Astrocyte (in vitro differentiated cells and primary cell): ENCODE measurements at regions not wholly inside any gene's neighbourhood (a gene's known extent, or its start where the extent isn't known, plus 50 kb on each side); places are given as distances from the start of the nearest gene placed in this dataset.

Source experiments
- DNase-seq: peaks from one replicate; pipeline ENCODE4 v3.0.0-alpha.2; 2010; ENCODE audit warnings: low read depth
- FAIRE-seq: peaks from 2 replicates; lab custom pipeline; 2011; peaks lifted over from hg19 to GRCh38; lab: Jason Lieb, UNC
- H2AFZ ChIP-seq: 2 replicates; pipeline ENCODE4 v1.6.0; 2012; ENCODE audit warnings: low read depth, low read length, inconsistent platforms
- H3K27ac ChIP-seq: 2 replicates; pipeline ENCODE4 v1.5.1; 2011; ENCODE audit warnings: low read depth, low read length, inconsistent platforms
- H3K27me3 ChIP-seq: 2 replicates; pipeline ENCODE4 v1.6.0; 2011; ENCODE audit warnings: low read length, inconsistent platforms; ENCODE audit not compliant: insufficient read depth
- H3K36me3 ChIP-seq: 2 replicates; pipeline ENCODE4 v1.5.1; 2011; ENCODE audit warnings: low read length, inconsistent platforms; ENCODE audit not compliant: insufficient read depth
- H3K4me1 ChIP-seq: 2 replicates; pipeline ENCODE4 v1.5.1; 2011; ENCODE audit warnings: low read length, inconsistent platforms; ENCODE audit not compliant: insufficient read depth
- H3K4me2 ChIP-seq: 2 replicates; pipeline ENCODE4 v1.6.0; 2012; ENCODE audit warnings: low read length, inconsistent platforms
- H3K4me3 ChIP-seq: 2 replicates; pipeline ENCODE4 v1.5.1; 2011; ENCODE audit warnings: low read depth, mild to moderate bottlenecking, low read length, inconsistent platforms; ENCODE audit not compliant: insufficient read depth
- H3K79me2 ChIP-seq: 2 replicates; pipeline ENCODE4 v1.6.0; 2012; ENCODE audit warnings: mild to moderate bottlenecking, low read length, inconsistent platforms; ENCODE audit not compliant: insufficient read depth
- H3K9ac ChIP-seq: 2 replicates; pipeline ENCODE4 v1.6.0; 2012; ENCODE audit warnings: mild to moderate bottlenecking, low read length, inconsistent platforms
- H3K9me3 ChIP-seq: 2 replicates; pipeline ENCODE4 v1.5.1; 2012; ENCODE audit warnings: low read depth, mild to moderate bottlenecking, low read length, inconsistent platforms; ENCODE audit not compliant: insufficient read depth
- H4K20me1 ChIP-seq: 2 replicates; pipeline ENCODE4 v1.6.0; 2012; ENCODE audit warnings: low read length, inconsistent platforms; ENCODE audit not compliant: insufficient read depth
- H3K27ac Mint-ChIP-seq: one replicate; pipeline ENCODE4 v1.8.0; 2021; ENCODE audit warnings: mild to moderate bottlenecking, mixed read lengths; ENCODE audit not compliant: unreplicated experiment
- H3K27me3 Mint-ChIP-seq: one replicate; pipeline ENCODE4 v1.8.0; 2021; ENCODE audit warnings: low read depth, mixed read lengths; ENCODE audit not compliant: unreplicated experiment
- H3K36me3 Mint-ChIP-seq: one replicate; pipeline ENCODE4 v1.8.0; 2021; ENCODE audit warnings: low read depth, mixed read lengths; ENCODE audit not compliant: unreplicated experiment
- H3K4me1 Mint-ChIP-seq: one replicate; pipeline ENCODE4 v1.8.0; 2021; ENCODE audit warnings: low read depth, mixed read lengths; ENCODE audit not compliant: unreplicated experiment
- H3K4me3 Mint-ChIP-seq: one replicate; pipeline ENCODE4 v1.8.0; 2021; ENCODE audit warnings: mild to moderate bottlenecking, moderate library complexity, mixed read lengths; ENCODE audit not compliant: unreplicated experiment
- H3K9me3 Mint-ChIP-seq: one replicate; pipeline ENCODE4 v1.8.0; 2021; ENCODE audit warnings: mild to moderate bottlenecking, mixed read lengths; ENCODE audit not compliant: unreplicated experiment
- EZH2 ChIP-seq: IDR thresholded peaks from 2 replicates; pipeline ENCODE4 v1.6.1; 2012; ENCODE audit warnings: mild to moderate bottlenecking, low read length, inconsistent platforms; ENCODE audit not compliant: insufficient read depth
- TF ChIP-seq, protein P1 (sequence below): IDR thresholded peaks from 2 replicates; pipeline ENCODE4 v1.5.1; 2011; ENCODE audit warnings: low read depth, mild to moderate bottlenecking, inconsistent platforms, low read length, moderate library complexity; ENCODE audit not compliant: insufficient read depth

DNA sequence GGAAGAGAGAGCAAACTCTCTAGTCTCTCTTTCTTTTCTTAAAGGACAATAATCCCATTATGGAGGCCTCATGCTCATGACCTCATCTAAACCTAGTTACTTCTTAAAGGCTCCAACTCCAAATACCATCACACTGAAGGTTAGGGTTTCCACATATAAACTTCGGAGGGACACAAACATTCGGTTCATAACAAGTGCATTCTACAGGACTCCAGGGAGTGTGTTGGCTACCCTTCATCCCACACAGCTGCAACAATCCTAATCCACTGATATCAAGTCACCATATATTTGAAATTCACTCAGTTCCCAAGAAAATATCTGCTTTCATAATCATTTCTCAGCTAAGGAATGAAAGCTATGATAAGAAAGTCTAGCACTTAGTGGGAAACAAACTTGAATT is 265.9 kb upstream of the PLEKHG7 start:
- H3K27ac ChIP-seq: no peak overlapping the region
- H3K4me1 ChIP-seq: no peaks in the 10 kb centered on the region
- Mint-ChIP-seq H3K27me3 (no peaks in the 10 kb centered on the region), H3K27ac (no peak overlapping the region), H3K4me3 (no peak overlapping the region), H3K36me3 (no peaks in the 10 kb centered on the region), H3K4me1 (peaks cover 1% of the 10 kb centered on the region), H3K9me3 (no peaks in the 10 kb centered on the region)
- H3K27me3 ChIP-seq: no peaks in the 10 kb centered on the region
- no peak overlapping the region for H3K4me2 ChIP-seq
- H3K79me2 ChIP-seq: no peaks in the 10 kb centered on the region
- no peaks in the 10 kb centered on the region for H3K9me3 ChIP-seq
- no peaks in the 10 kb centered on the region for H4K20me1 ChIP-seq
- no peak for TF ChIP-seq EZH2
- TF ChIP-seq, protein P1, sequence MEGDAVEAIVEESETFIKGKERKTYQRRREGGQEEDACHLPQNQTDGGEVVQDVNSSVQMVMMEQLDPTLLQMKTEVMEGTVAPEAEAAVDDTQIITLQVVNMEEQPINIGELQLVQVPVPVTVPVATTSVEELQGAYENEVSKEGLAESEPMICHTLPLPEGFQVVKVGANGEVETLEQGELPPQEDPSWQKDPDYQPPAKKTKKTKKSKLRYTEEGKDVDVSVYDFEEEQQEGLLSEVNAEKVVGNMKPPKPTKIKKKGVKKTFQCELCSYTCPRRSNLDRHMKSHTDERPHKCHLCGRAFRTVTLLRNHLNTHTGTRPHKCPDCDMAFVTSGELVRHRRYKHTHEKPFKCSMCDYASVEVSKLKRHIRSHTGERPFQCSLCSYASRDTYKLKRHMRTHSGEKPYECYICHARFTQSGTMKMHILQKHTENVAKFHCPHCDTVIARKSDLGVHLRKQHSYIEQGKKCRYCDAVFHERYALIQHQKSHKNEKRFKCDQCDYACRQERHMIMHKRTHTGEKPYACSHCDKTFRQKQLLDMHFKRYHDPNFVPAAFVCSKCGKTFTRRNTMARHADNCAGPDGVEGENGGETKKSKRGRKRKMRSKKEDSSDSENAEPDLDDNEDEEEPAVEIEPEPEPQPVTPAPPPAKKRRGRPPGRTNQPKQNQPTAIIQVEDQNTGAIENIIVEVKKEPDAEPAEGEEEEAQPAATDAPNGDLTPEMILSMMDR: no peak
- H2AFZ ChIP-seq: no peak overlapping the region
- H3K9ac ChIP-seq: no peak overlapping the region
- no peaks in the 10 kb centered on the region for H3K36me3 ChIP-seq
- H3K4me3 ChIP-seq: no peak overlapping the region
- DNase-seq (no peak), FAIRE-seq (no peak)

DNA sequence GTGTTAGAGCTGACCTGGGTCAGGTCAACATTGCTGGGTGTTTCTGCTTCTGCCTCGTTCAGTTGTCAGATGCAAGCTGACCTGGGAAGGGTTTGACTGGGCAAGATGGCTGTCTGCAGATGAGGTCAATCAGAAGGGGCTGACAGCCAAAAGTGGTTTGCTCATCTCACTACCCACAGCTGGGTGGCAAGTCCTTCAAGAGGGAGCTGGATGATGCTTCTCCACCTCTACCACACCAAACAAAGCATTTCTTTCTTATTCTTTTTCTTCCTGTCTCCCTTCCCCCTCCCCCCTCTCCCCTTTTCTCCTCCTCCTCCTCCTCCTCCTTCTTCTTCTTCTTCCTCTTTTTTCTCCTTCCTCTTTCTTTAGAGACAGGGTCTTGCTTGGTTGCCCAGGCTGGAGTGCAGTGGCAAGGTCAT is 268.2 kb upstream of the PLEKHG7 start:
- Histone ChIP-seq H3K9me3 (no peaks in the 10 kb centered on the region), H3K9ac (no peak overlapping the region), H3K27ac (no peak overlapping the region), H3K4me3 (no peak overlapping the region), H3K4me2 (no peak overlapping the region), H3K4me1 (no peaks in the 10 kb centered on the region), H3K27me3 (no peaks in the 10 kb centered on the region), H4K20me1 (no peaks in the 10 kb centered on the region), H2AFZ (no peak overlapping the region), H3K79me2 (no peaks in the 10 kb centered on the region), H3K36me3 (no peaks in the 10 kb centered on the region)
- FAIRE-seq (no peak), DNase-seq (no peak)
- no peak overlapping the region for H3K27ac Mint-ChIP-seq
- H3K36me3 Mint-ChIP-seq: peaks cover 1% of the 10 kb centered on the region
- peaks cover 2% of the 10 kb centered on the region for H3K27me3 Mint-ChIP-seq
- TF ChIP-seq, protein P1: no peak
- no peak for TF ChIP-seq EZH2
- H3K9me3 Mint-ChIP-seq: no peaks in the 10 kb centered on the region
- peaks cover 1% of the 10 kb centered on the region for H3K4me1 Mint-ChIP-seq
- H3K4me3 Mint-ChIP-seq: no peak overlapping the region

DNA sequence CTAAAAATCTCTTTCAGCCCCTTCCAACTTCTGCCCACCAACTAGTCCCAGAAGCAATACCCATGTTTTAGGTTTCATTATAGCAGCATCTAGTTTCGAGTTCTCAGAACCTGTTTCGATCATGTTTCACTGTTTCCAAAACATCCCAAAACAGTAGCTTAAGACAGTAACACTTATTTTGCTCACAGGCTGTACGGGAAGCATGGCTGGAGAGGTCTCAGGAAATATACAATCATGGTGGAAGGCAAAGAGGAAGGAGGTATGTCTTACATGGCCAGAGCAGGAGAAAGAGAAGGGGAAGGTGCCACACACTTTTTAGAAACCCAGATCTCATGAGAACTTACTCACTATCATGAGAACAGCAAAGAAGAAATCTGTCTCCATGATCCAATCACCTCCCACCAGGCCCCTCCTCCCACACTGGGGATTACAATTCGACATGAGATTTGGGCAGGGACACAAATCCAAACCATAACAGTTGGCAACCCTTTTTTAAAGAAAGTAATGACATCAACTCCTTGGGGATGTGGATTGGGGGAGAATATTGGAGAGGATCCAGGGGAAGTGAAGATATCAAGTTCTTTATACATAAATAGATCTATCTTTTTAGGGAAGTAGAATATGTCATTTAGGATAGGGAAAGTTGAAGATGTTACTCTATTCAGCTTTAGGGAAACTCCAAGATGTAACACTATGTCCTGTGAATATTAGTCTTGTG is 269.9 kb upstream of the PLEKHG7 start:
- Histone ChIP-seq H3K27ac (no peak overlapping the region), H2AFZ (no peak overlapping the region), H3K4me3 (no peak overlapping the region), H3K9ac (no peak overlapping the region), H3K4me2 (no peak overlapping the region), H4K20me1 (no peaks in the 10 kb centered on the region), H3K9me3 (no peaks in the 10 kb centered on the region), H3K79me2 (no peaks in the 10 kb centered on the region), H3K4me1 (no peaks in the 10 kb centered on the region), H3K36me3 (no peaks in the 10 kb centered on the region), H3K27me3 (no peaks in the 10 kb centered on the region)
- Mint-ChIP-seq H3K36me3 (peaks cover 1% of the 10 kb centered on the region), H3K4me1 (no peaks in the 10 kb centered on the region), H3K27me3 (peaks cover 2% of the 10 kb centered on the region), H3K4me3 (no peak overlapping the region), H3K27ac (no peak overlapping the region), H3K9me3 (no peaks in the 10 kb centered on the region)
- no peak for FAIRE-seq
- DNase-seq: no peak
- no peak for TF ChIP-seq EZH2
- TF ChIP-seq, protein P1: no peak
